ENCODE measurements at regions not wholly inside any gene's neighbourhood (a gene's known extent, or its start where the extent isn't known, plus 50 kb on each side); places are given as distances from the start of the nearest gene placed in this dataset.

DNA sequence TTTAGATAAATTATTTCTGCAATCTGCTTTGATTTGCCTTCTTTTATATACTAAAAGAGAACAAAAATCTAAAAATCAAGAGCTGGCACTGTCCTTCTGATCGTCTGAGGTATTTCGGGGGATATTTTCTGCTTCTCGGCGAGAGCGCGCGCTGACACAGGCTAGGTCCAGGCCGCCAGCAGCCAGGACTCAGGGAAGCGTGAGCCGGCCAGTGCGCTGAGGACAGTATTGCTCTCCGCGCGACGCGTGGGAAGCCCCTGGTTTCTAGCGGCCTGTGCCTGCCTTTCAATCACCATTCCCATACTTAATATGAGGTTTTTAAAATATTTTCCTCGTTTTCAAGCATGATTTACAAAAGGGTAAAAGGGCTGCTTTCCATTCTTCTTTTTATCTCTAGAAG, 307.3 kb upstream of the IRX1 start:
- intact Hi-C loops (cut with micrococcal nuclease): no loop called here
- TF ChIP-seq, protein P1, sequence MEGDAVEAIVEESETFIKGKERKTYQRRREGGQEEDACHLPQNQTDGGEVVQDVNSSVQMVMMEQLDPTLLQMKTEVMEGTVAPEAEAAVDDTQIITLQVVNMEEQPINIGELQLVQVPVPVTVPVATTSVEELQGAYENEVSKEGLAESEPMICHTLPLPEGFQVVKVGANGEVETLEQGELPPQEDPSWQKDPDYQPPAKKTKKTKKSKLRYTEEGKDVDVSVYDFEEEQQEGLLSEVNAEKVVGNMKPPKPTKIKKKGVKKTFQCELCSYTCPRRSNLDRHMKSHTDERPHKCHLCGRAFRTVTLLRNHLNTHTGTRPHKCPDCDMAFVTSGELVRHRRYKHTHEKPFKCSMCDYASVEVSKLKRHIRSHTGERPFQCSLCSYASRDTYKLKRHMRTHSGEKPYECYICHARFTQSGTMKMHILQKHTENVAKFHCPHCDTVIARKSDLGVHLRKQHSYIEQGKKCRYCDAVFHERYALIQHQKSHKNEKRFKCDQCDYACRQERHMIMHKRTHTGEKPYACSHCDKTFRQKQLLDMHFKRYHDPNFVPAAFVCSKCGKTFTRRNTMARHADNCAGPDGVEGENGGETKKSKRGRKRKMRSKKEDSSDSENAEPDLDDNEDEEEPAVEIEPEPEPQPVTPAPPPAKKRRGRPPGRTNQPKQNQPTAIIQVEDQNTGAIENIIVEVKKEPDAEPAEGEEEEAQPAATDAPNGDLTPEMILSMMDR (IDR thresholded peaks at IDR 0.05): no peak
- ATAC-seq (ENCODE audit: low read depth): no peak
- no peaks in the 10 kb centered on the region for H3K36me3 Mint-ChIP-seq (ENCODE audit: low read depth)
- no peaks in the 10 kb centered on the region for H3K4me1 Mint-ChIP-seq
- no peak overlapping the region for H3K27ac Mint-ChIP-seq
- H3K27me3 Mint-ChIP-seq: no peaks in the 10 kb centered on the region
- CTCF ChIA-PET: no interaction called here
- no peak overlapping the region for H3K4me3 Mint-ChIP-seq
- DNase-seq: no peak
- POLR2A ChIA-PET: no interaction called here
- peaks cover 2% of the 10 kb centered on the region for H3K9me3 Mint-ChIP-seq

GRCh38 chr5:3287516-3287915, 308.1 kb upstream of the IRX1 start:
- intact Hi-C loops (cut with micrococcal nuclease): no loop called here
- DNase-seq (no peak), ATAC-seq (ENCODE audit: low read depth) (no peak)
- POLR2A ChIA-PET: no interaction called here
- CTCF ChIA-PET: no interaction called here
- TF ChIP-seq, protein P1 (IDR thresholded peaks at IDR 0.05): no peak
- Mint-ChIP-seq H3K9me3 (peaks cover 2% of the 10 kb centered on the region), H3K36me3 (ENCODE audit: low read depth) (no peaks in the 10 kb centered on the region), H3K4me3 (no peak overlapping the region), H3K27ac (no peak overlapping the region), H3K4me1 (no peaks in the 10 kb centered on the region), H3K27me3 (no peaks in the 10 kb centered on the region)

- H3K4me1 Mint-ChIP-seq: no peaks in the 10 kb centered on the region
- POLR2A ChIA-PET: no interaction called here
- H3K4me3 Mint-ChIP-seq: no peak overlapping the region
- H3K36me3 Mint-ChIP-seq (ENCODE audit: low read depth): no peaks in the 10 kb centered on the region
- H3K27me3 Mint-ChIP-seq: no peaks in the 10 kb centered on the region
- CTCF ChIA-PET: no interaction called here
- H3K9me3 Mint-ChIP-seq: peaks cover 2% of the 10 kb centered on the region
- H3K27ac Mint-ChIP-seq: no peak overlapping the region
- TF ChIP-seq, protein P1 (IDR thresholded peaks at IDR 0.05): no peak
- intact Hi-C loops (cut with micrococcal nuclease): no loop called here
- DNase-seq: no peak
- no peak for ATAC-seq (ENCODE audit: low read depth)
Observed at GRCh38 chr5:3285621-3286020, 310.0 kb upstream of the IRX1 start.

DNA sequence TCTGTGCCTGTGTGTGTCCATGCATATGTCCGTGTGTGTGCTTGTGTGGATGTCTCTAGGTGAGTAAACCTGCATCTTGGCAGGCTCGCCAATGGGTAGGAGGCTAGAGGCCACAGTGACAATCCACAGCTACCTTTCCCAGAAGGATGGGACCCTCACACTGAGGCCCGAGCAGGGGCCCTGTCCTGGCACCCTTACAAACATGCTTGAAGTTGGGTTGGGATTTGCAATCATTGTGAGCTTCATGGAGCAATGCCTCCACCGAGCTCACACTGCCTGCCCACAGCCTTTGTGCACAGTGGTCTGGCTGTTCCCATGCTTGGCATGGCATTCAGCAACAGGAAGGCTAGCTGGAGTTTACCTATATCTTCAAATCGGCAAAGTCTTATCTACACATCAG, 311.1 kb upstream of the IRX1 start:
- TF ChIP-seq, protein P1 (IDR thresholded peaks at IDR 0.05): no peak
- ATAC-seq (ENCODE audit: low read depth) (no peak), DNase-seq (no peak)
- H3K4me3 Mint-ChIP-seq: no peak overlapping the region
- H3K36me3 Mint-ChIP-seq (ENCODE audit: low read depth): no peaks in the 10 kb centered on the region
- no peaks in the 10 kb centered on the region for H3K27me3 Mint-ChIP-seq
- no peak overlapping the region for H3K27ac Mint-ChIP-seq
- ChIA-PET POLR2A (no interaction called here), CTCF (no interaction called here)
- H3K9me3 Mint-ChIP-seq: peaks cover 2% of the 10 kb centered on the region
- H3K4me1 Mint-ChIP-seq: no peaks in the 10 kb centered on the region
- intact Hi-C loops (cut with micrococcal nuclease): no loop called here

DNA sequence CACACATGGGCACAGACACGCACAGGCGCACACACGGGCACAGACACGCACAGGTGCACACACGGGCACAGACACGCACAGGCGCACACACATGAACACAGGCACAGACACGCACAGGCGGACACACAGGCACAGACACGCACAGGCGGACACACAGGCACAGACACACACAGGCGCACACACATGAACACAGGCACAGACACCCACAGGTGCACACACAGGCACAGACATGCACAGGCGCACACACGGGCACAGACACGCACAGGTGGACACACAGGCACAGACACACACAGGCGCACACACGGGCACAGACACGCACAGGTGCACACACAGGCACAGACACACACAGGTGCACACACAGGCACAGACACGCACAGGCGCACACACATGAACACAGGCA, 312.8 kb upstream of the IRX1 start:
- Mint-ChIP-seq H3K4me1 (no peaks in the 10 kb centered on the region), H3K9me3 (no peaks in the 10 kb centered on the region), H3K27me3 (no peaks in the 10 kb centered on the region), H3K27ac (no peak overlapping the region), H3K4me3 (no peak overlapping the region), H3K36me3 (ENCODE audit: low read depth) (no peaks in the 10 kb centered on the region)
- ATAC-seq (ENCODE audit: low read depth): no peak
- TF ChIP-seq, protein P1 (IDR thresholded peaks at IDR 0.05): no peak
- ChIA-PET CTCF (no interaction called here), POLR2A (no interaction called here)
- intact Hi-C loops (cut with micrococcal nuclease): no loop called here
- DNase-seq: no peak

Data from activated B cell treated with CpG ODN at 0.5 μM for 24 hours (primary cell).